ENCODE measurements at regions not wholly inside any gene's neighbourhood (a gene's known extent, or its start where the extent isn't known, plus 50 kb on each side); places are given as distances from the start of the nearest gene placed in this dataset.

DNA sequence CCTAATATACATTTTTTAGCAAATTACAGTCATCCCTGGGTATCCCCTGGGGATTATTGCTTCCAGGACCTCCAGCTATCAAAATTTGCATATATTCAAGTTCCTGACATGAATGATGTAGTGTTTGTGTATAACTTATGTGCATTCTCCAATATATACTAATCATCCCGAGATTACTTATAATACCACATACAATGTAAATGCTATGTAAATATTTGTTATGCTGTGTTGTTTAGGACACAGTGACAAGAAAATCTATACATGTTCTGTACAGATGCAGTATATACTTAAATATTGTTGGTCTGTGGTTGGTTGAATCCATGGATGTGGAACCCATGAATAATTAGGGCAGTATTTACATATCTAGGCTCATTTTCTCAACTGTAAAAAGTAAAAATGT is 1060.3 kb downstream of the DSC3 start:
- ATAC-seq (ENCODE audit: insufficient read depth, low read depth) (no peak), DNase-seq (no peak)
- Histone ChIP-seq H3K9me3 (ENCODE audit: insufficient read depth, low read length, severe bottlenecking) (no peaks in the 10 kb centered on the region), H3K4me1 (ENCODE audit: insufficient read depth, low read length) (no peaks in the 10 kb centered on the region), H2AFZ (ENCODE audit: low read depth, low read length) (no peak overlapping the region), H4K20me1 (ENCODE audit: insufficient read depth, low read length) (no peaks in the 10 kb centered on the region), H3K4me2 (ENCODE audit: insufficient read depth, low read length) (no peak overlapping the region), H3K27me3 (ENCODE audit: insufficient read depth, low read length, poor library complexity) (no peaks in the 10 kb centered on the region), H3K36me3 (ENCODE audit: insufficient read depth, low read length) (no peaks in the 10 kb centered on the region), H3K4me3 (ENCODE audit: low read depth in 1 of 2, low read length in 2 of 2) (no peak overlapping the region), H3K27ac (ENCODE audit: low read length) (no peak overlapping the region), H3K9ac (ENCODE audit: low read depth, low read length) (no peak overlapping the region), H3K79me2 (ENCODE audit: insufficient read depth, low read length) (no peaks in the 10 kb centered on the region)
- TF ChIP-seq, protein P1, sequence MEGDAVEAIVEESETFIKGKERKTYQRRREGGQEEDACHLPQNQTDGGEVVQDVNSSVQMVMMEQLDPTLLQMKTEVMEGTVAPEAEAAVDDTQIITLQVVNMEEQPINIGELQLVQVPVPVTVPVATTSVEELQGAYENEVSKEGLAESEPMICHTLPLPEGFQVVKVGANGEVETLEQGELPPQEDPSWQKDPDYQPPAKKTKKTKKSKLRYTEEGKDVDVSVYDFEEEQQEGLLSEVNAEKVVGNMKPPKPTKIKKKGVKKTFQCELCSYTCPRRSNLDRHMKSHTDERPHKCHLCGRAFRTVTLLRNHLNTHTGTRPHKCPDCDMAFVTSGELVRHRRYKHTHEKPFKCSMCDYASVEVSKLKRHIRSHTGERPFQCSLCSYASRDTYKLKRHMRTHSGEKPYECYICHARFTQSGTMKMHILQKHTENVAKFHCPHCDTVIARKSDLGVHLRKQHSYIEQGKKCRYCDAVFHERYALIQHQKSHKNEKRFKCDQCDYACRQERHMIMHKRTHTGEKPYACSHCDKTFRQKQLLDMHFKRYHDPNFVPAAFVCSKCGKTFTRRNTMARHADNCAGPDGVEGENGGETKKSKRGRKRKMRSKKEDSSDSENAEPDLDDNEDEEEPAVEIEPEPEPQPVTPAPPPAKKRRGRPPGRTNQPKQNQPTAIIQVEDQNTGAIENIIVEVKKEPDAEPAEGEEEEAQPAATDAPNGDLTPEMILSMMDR (IDR thresholded peaks at IDR 0.05; ENCODE audit: borderline replicate concordance, extremely low read depth, low read length, poor library complexity, severe bottlenecking), result no peak
- TF ChIP-seq EZH2 (IDR thresholded peaks at IDR 0.05; ENCODE audit: borderline replicate concordance, low read depth, low read length, severe bottlenecking), result no peak

DNA sequence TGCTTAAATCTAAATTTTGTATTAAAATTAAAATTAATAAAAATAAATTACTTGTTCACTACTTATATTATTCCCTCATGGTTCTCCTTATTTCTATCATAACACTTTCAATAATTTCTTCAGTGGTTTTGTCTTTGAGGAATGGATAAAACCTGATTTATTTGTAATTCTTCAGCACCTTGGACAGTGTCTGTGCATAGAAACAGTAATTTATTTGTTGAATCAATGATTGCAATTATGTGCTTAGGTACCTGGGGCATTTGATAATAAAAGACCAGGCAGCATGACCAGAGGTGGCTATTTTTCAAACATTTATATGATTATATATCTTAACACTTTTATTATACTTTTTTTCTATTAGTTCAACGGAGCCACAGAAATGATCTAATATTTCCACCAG is 1062.7 kb downstream of the DSC3 start:
- H3K27me3 ChIP-seq (ENCODE audit: insufficient read depth, low read length, poor library complexity), result no peaks in the 10 kb centered on the region
- H2AFZ ChIP-seq (ENCODE audit: low read depth, low read length), result no peak overlapping the region
- no peaks in the 10 kb centered on the region for H4K20me1 ChIP-seq (ENCODE audit: insufficient read depth, low read length)
- DNase-seq (no peak), ATAC-seq (ENCODE audit: insufficient read depth, low read depth) (no peak)
- H3K79me2 ChIP-seq (ENCODE audit: insufficient read depth, low read length), result no peaks in the 10 kb centered on the region
- no peak overlapping the region for H3K4me3 ChIP-seq (ENCODE audit: low read depth in 1 of 2, low read length in 2 of 2)
- TF ChIP-seq, protein P1 (IDR thresholded peaks at IDR 0.05; ENCODE audit: borderline replicate concordance, extremely low read depth, low read length, poor library complexity, severe bottlenecking), result no peak
- no peak for TF ChIP-seq EZH2 (IDR thresholded peaks at IDR 0.05; ENCODE audit: borderline replicate concordance, low read depth, low read length, severe bottlenecking)
- no peak overlapping the region for H3K9ac ChIP-seq (ENCODE audit: low read depth, low read length)
- no peaks in the 10 kb centered on the region for H3K9me3 ChIP-seq (ENCODE audit: insufficient read depth, low read length, severe bottlenecking)
- no peak overlapping the region for H3K27ac ChIP-seq (ENCODE audit: low read length)
- no peaks in the 10 kb centered on the region for H3K36me3 ChIP-seq (ENCODE audit: insufficient read depth, low read length)
- H3K4me2 ChIP-seq (ENCODE audit: insufficient read depth, low read length), result no peak overlapping the region
- H3K4me1 ChIP-seq (ENCODE audit: insufficient read depth, low read length), result no peaks in the 10 kb centered on the region

DNA sequence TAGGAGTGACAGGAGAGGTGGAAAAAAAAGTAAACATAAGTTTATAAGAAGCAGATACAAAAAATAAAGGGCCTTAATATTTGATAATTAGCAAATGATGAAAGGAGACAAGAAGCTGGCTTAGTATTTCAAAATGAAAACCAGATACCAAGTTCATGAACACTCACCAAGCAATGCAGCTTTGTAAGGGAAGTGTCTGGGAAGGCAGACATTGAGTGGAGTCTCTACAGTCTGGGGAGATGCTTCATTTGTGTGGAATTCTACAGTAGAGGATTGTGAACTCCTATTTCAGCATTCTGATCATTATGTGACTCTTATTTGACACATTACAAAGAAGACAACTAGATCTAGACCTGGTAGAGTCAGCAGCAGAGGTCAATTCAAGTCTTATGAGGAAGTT is 1072.7 kb downstream of the DSC3 start:
- no peak overlapping the region for H3K9ac ChIP-seq (ENCODE audit: low read depth, low read length)
- no peak for ATAC-seq (ENCODE audit: insufficient read depth, low read depth)
- H3K27me3 ChIP-seq (ENCODE audit: insufficient read depth, low read length, poor library complexity), result no peaks in the 10 kb centered on the region
- H3K36me3 ChIP-seq (ENCODE audit: insufficient read depth, low read length), result no peaks in the 10 kb centered on the region
- TF ChIP-seq EZH2 (IDR thresholded peaks at IDR 0.05; ENCODE audit: borderline replicate concordance, low read depth, low read length, severe bottlenecking), result no peak
- TF ChIP-seq, protein P1 (IDR thresholded peaks at IDR 0.05; ENCODE audit: borderline replicate concordance, extremely low read depth, low read length, poor library complexity, severe bottlenecking), result no peak
- H3K4me2 ChIP-seq (ENCODE audit: insufficient read depth, low read length), result no peak overlapping the region
- DNase-seq, result no peak
- no peaks in the 10 kb centered on the region for H3K9me3 ChIP-seq (ENCODE audit: insufficient read depth, low read length, severe bottlenecking)
- H3K4me3 ChIP-seq (ENCODE audit: low read depth in 1 of 2, low read length in 2 of 2), result no peak overlapping the region
- H3K27ac ChIP-seq (ENCODE audit: low read length), result no peak overlapping the region
- no peaks in the 10 kb centered on the region for H3K4me1 ChIP-seq (ENCODE audit: insufficient read depth, low read length)
- no peaks in the 10 kb centered on the region for H4K20me1 ChIP-seq (ENCODE audit: insufficient read depth, low read length)
- no peaks in the 10 kb centered on the region for H3K79me2 ChIP-seq (ENCODE audit: insufficient read depth, low read length)
- H2AFZ ChIP-seq (ENCODE audit: low read depth, low read length), result no peak overlapping the region

DNA sequence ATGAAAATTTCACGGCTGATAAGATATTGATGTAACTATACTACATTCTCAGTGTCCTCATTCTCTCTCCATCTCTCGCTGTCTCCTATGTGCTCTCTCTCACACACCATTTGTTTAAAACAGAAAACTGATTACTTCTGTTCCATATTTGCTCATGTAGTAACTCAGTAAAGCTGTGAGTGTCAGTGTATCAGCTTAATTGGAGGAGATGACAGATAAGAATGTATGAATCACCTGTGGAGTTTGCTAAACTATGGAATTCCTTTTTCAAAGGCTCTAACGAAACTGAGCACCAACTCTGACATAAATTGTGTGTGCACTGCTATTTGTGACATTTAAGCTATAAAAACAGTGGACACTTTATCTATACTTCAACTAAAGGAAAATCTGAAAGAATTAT is 1080.0 kb downstream of the DSC3 start:
- Histone ChIP-seq H3K4me3 (ENCODE audit: low read depth in 1 of 2, low read length in 2 of 2) (no peak overlapping the region), H3K27ac (ENCODE audit: low read length) (no peak overlapping the region), H3K36me3 (ENCODE audit: insufficient read depth, low read length) (no peaks in the 10 kb centered on the region), H3K4me2 (ENCODE audit: insufficient read depth, low read length) (no peak overlapping the region), H4K20me1 (ENCODE audit: insufficient read depth, low read length) (no peaks in the 10 kb centered on the region), H3K9me3 (ENCODE audit: insufficient read depth, low read length, severe bottlenecking) (no peaks in the 10 kb centered on the region), H3K27me3 (ENCODE audit: insufficient read depth, low read length, poor library complexity) (no peaks in the 10 kb centered on the region), H3K4me1 (ENCODE audit: insufficient read depth, low read length) (no peaks in the 10 kb centered on the region), H3K79me2 (ENCODE audit: insufficient read depth, low read length) (no peaks in the 10 kb centered on the region), H3K9ac (ENCODE audit: low read depth, low read length) (no peak overlapping the region), H2AFZ (ENCODE audit: low read depth, low read length) (no peak overlapping the region)
- no peak for TF ChIP-seq EZH2 (IDR thresholded peaks at IDR 0.05; ENCODE audit: borderline replicate concordance, low read depth, low read length, severe bottlenecking)
- TF ChIP-seq, protein P1 (IDR thresholded peaks at IDR 0.05; ENCODE audit: borderline replicate concordance, extremely low read depth, low read length, poor library complexity, severe bottlenecking), result no peak
- DNase-seq, result no peak
- no peak for ATAC-seq (ENCODE audit: insufficient read depth, low read depth)
